ENCODE measurements at regions not wholly inside any gene's neighbourhood (a gene's known extent, or its start where the extent isn't known, plus 50 kb on each side); places are given as distances from the start of the nearest gene placed in this dataset.
"Not testable (repeated sequence)": the region's sequence is repeated elsewhere in the genome, so short reads cannot be mapped to it uniquely, and the experiment has no call there.

DNA sequence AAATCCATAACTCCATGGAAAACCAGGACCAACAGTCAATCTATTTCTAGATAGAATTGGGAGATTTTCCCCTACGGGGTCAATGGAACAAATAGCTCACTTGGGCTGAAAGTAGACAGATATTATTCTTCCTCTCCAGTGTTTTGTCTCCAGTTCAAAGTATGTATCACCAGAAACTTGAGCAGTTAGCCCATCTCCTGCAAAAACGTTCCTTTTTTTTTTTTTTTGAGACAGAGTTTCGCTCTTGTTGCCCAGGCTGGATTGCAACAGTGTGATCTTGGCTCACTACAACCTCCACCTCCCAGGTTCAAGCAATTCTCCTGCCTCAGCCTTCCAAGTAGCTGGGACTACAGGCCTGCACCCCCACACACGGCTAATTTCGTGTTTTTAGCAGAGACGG is 390.0 kb upstream of the AUTS2 start:
- CTCF ChIA-PET, result interaction anchor here (0.7 kb wide), 1 partner anchor 8 kb away, joined by 4 read pairs; no protein-coding TSS in a partner anchor

DNA sequence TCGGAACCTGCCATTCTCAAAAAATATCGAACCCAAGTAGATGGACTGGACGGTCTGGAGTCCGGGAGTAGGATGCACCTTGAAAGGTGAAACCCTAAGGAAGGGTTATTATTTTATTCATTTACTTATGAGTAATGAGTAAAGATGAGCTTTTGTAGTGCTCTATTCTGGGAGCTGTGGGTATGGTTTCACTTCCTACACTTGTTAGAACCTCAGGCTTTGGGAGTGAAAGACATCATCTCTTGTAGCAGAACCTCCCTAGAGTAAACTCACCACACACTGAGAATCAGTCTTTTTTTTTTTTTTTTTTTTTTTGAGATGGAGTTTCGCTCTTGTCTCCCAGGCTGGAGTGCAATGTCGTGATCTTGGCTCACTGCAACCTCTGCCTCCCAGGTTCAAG is 389.4 kb upstream of the AUTS2 start:
- H3K4me3 ChIP-seq (ENCODE audit: low read depth, low read length), result no peak overlapping the region
- ChIA-PET POLR2A (no interaction called here), CTCF (interaction anchor here (0.7 kb wide), 1 partner anchor 9 kb away, joined by 4 read pairs; no protein-coding TSS in a partner anchor)
- DNase-seq (ENCODE audit: low read depth, low spot score), result no peak
- TF ChIP-seq, protein P1, sequence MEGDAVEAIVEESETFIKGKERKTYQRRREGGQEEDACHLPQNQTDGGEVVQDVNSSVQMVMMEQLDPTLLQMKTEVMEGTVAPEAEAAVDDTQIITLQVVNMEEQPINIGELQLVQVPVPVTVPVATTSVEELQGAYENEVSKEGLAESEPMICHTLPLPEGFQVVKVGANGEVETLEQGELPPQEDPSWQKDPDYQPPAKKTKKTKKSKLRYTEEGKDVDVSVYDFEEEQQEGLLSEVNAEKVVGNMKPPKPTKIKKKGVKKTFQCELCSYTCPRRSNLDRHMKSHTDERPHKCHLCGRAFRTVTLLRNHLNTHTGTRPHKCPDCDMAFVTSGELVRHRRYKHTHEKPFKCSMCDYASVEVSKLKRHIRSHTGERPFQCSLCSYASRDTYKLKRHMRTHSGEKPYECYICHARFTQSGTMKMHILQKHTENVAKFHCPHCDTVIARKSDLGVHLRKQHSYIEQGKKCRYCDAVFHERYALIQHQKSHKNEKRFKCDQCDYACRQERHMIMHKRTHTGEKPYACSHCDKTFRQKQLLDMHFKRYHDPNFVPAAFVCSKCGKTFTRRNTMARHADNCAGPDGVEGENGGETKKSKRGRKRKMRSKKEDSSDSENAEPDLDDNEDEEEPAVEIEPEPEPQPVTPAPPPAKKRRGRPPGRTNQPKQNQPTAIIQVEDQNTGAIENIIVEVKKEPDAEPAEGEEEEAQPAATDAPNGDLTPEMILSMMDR (IDR thresholded peaks at IDR 0.05; ENCODE audit: insufficient read depth, low read length, missing control alignments), result no peak

More for the DNA sequence above, 390.0 kb upstream of the AUTS2 start:
- H3K4me3 ChIP-seq (ENCODE audit: low read depth, low read length), result no peak overlapping the region
- POLR2A ChIA-PET, result no interaction called here
- DNase-seq (ENCODE audit: low read depth, low spot score), result no peak
- TF ChIP-seq, protein P1 (IDR thresholded peaks at IDR 0.05; ENCODE audit: insufficient read depth, low read length, missing control alignments), result no peak

DNA sequence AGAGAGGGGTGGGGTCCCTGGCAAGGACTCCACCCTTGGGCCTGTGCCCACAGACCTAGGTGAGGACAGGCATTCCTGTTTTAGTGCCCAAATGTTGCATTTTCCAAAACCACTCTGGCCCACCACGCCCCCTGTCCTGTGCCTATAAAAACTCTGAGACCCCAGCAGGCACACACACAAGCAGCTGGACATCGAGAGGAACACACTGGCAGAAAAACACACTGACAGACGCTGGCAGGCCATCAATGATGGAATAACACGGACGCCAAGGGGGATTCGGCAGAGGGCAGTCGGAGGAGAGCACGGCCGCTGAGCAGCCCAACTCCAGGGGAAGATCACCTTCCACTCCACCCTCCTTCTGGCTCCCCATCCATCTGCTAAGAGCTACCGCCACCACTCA is 386.9 kb upstream of the AUTS2 start:
- POLR2A ChIA-PET, result no interaction called here
- CTCF ChIA-PET, result no interaction called here
- no peak overlapping the region for H3K4me3 ChIP-seq (ENCODE audit: low read depth, low read length)
- TF ChIP-seq, protein P1 (IDR thresholded peaks at IDR 0.05; ENCODE audit: insufficient read depth, low read length, missing control alignments), result no peak
- DNase-seq (ENCODE audit: low read depth, low spot score), result no peak

DNA sequence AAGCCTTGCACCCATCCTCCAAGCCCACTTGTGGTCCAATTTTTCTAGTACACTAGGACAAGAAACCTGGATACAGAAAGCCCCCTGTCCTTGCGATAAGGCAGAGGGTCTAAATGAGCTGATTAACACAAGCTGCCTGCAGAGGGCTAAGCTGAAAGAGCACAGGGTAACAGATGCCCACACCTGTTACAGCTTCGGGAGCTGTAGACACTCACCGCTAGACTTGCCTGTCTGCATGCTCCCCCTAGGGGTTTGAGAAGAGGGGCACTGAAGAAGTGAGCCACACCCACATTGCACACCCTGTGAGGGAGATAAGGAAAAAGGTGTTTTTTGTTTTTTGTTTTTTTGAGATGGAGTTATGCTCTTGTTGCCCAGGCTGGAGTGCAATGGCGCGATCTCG is 386.5 kb upstream of the AUTS2 start:
- H3K4me3 ChIP-seq (ENCODE audit: low read depth, low read length), result no peak overlapping the region
- TF ChIP-seq, protein P1 (IDR thresholded peaks at IDR 0.05; ENCODE audit: insufficient read depth, low read length, missing control alignments), result no peak
- CTCF ChIA-PET, result no interaction called here
- DNase-seq (ENCODE audit: low read depth, low spot score), result no peak
- POLR2A ChIA-PET, result no interaction called here

DNA sequence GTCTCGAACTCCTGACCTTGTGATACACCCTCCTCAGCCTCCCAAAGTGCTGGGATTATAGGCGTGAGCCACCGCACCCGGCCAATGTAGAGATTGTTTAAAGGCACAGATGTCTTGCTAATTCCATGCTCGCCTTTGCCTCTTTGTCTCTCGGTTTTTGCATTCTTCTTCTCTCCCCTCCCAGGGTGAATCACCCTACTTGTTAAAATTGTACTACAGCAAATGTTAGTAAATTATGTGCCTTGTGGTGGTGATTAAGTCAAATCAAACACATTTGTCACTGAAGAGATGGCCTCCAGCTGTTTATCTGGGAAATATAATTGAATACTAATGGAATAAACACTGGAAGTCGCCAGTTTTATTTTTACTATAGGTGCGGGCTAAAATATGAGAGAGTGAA is 384.4 kb upstream of the AUTS2 start:
- DNase-seq (ENCODE audit: low read depth, low spot score), result peak; percentile 4
- POLR2A ChIA-PET, result interaction anchor here (0.7 kb wide), 1 partner anchor 269 kb away, joined by 3 read pairs; no protein-coding TSS in a partner anchor
- H3K4me3 ChIP-seq (ENCODE audit: low read depth, low read length), result no peak overlapping the region
- TF ChIP-seq, protein P1 (IDR thresholded peaks at IDR 0.05; ENCODE audit: insufficient read depth, low read length, missing control alignments), result no peak
- CTCF ChIA-PET, result no interaction called here

DNA sequence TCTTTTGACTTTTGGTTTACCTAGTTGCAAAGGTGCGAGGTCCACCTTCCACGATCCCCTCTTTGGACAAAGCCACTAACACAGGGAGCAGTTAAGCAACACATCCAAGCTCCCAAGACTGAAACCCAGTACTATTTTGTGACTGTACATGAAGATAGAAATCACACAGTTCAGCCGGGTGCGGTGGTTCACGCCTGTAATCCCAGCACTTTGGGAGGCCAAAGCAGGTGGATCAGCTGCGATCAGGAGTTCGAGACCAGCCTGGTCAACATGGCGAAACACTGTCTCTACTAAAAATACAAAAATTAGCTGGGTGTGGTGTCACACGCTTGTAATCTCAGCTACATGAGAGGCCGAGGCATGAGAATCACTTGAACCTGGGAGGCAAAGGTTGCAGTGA is 382.8 kb upstream of the AUTS2 start:
- CTCF ChIA-PET; H3K4me3 ChIP-seq (ENCODE audit: low read depth, low read length); POLR2A ChIA-PET; DNase-seq (ENCODE audit: low read depth, low spot score): not testable (repeated sequence)

DNA sequence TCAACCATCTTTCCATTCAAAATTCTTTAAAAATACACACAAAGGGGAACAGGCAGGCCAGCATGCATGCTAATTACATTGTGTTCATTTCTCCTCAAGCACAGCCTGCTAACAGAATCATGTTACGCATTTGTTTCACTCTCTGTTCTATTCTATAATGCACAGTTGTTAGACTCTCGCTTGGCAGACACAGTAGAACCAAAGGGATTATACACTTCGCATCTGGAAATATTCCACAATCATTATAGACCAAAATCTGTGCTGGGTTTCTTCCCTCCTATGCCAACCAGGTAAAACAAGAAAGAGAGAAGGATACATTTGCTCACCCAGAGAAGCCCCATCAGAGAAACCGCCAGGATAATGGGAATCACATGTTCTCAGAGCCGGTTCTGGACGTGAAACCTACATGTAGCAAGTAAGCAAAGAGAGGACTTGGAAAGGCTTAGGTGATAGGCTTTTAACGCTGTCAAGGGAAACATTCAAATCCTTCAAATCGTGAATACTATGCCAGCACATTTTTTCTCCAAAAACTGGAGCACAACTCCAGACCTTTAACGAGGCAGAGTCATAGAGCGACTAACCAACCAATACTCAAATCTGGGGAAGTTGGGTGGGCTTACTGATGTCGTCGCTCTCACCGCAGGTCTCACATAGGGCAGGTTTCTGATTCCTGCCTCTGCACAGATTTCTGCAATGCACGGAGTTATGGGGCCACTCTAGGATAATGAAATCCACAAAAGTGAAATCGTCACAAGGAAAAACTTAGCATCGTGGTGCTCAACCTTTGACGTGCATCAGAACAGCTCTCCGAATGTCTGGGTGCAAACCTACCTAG is 380.5 kb upstream of the AUTS2 start:
- DNase-seq (ENCODE audit: low read depth, low spot score), result no peak
- POLR2A ChIA-PET, result no interaction called here
- no peak overlapping the region for H3K4me3 ChIP-seq (ENCODE audit: low read depth, low read length)
- CTCF ChIA-PET, result no interaction called here
- TF ChIP-seq, protein P1 (IDR thresholded peaks at IDR 0.05; ENCODE audit: insufficient read depth, low read length, missing control alignments), result no peak
